ENCODE measurements at regions not wholly inside any gene's neighbourhood (a gene's known extent, or its start where the extent isn't known, plus 50 kb on each side); places are given as distances from the start of the nearest gene placed in this dataset.

- DNase-seq (ENCODE audit: low read depth, low spot score) (no peak), ATAC-seq (no peak)
- Histone ChIP-seq H3K9ac (ENCODE audit: low read length) (no peak overlapping the region), H3K27ac (ENCODE audit: low read depth, low read length) (no peak overlapping the region), H3K79me2 (ENCODE audit: insufficient read depth, low read length) (no peaks in the 10 kb centered on the region), H3K36me3 (ENCODE audit: control insufficient read depth in 1 of 2, insufficient read depth in 2 of 2, low read length in 2 of 2) (no peaks in the 10 kb centered on the region), H3K4me3 (replicated peaks in 1 of 2; ENCODE audit: low read depth in 1 of 2, low read length in 2 of 2) (no peak overlapping the region), H3K9me3 (ENCODE audit: control insufficient read depth in 1 of 2, insufficient read depth in 1 of 2, low read depth in 1 of 2, low read length in 2 of 2) (no peaks in the 10 kb centered on the region), H2AFZ (ENCODE audit: low read depth, low read length, poor library complexity, severe bottlenecking) (no peak overlapping the region), H3K4me1 (ENCODE audit: control insufficient read depth in 1 of 2, insufficient read depth in 2 of 2, low read length in 2 of 2) (no peaks in the 10 kb centered on the region), H4K20me1 (ENCODE audit: insufficient read depth) (no peaks in the 10 kb centered on the region), H3K4me2 (ENCODE audit: low read length) (no peak overlapping the region), H3K9me2 (ENCODE audit: insufficient read depth) (no peaks in the 10 kb centered on the region), H3K27me3 (ENCODE audit: insufficient read depth, low read length) (no peaks in the 10 kb centered on the region)
- intact Hi-C loops (cut with micrococcal nuclease): no loop called here
- ChIA-PET RAD21 (ENCODE audit: low non-redundant PET in 1 of 2, low total read pairs in 2 of 2, uncharacterized antibody in 2 of 2, unreplicated experiment in 2 of 2) (no interaction called here), CTCF (no interaction called here), POLR2A (no interaction called here)
- BruUV-seq (replicated peaks): no TSS peak
- no peak for TF ChIP-seq EZH2phosphoT487 (IDR thresholded peaks at IDR 0.05; ENCODE audit: borderline replicate concordance)
- no peak for TF ChIP-seq JUND (IDR thresholded peaks at IDR 0.05)
- TF ChIP-seq, protein P1, sequence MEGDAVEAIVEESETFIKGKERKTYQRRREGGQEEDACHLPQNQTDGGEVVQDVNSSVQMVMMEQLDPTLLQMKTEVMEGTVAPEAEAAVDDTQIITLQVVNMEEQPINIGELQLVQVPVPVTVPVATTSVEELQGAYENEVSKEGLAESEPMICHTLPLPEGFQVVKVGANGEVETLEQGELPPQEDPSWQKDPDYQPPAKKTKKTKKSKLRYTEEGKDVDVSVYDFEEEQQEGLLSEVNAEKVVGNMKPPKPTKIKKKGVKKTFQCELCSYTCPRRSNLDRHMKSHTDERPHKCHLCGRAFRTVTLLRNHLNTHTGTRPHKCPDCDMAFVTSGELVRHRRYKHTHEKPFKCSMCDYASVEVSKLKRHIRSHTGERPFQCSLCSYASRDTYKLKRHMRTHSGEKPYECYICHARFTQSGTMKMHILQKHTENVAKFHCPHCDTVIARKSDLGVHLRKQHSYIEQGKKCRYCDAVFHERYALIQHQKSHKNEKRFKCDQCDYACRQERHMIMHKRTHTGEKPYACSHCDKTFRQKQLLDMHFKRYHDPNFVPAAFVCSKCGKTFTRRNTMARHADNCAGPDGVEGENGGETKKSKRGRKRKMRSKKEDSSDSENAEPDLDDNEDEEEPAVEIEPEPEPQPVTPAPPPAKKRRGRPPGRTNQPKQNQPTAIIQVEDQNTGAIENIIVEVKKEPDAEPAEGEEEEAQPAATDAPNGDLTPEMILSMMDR (IDR thresholded peaks at IDR 0.05 in 2 of 3, conservative IDR thresholded peaks at IDR 0.05 in 1 of 3; ENCODE audit: borderline replicate concordance in 1 of 3, insufficient read depth in 1 of 3, low read depth in 2 of 3, low read length in 2 of 3): no peak
- no peak for TF ChIP-seq ZNF274 (IDR thresholded peaks at IDR 0.05; ENCODE audit: low read depth, low read length)
- no peak for TF ChIP-seq TCF7L2 (IDR thresholded peaks at IDR 0.05; ENCODE audit: borderline replicate concordance, extremely low read depth, insufficient read depth, insufficient read length)
- TF ChIP-seq REST (IDR thresholded peaks at IDR 0.05; ENCODE audit: low read depth): no peak
- no peak for TF ChIP-seq SRF (IDR thresholded peaks at IDR 0.05; ENCODE audit: low read depth)
- TF ChIP-seq CEBPB (IDR thresholded peaks at IDR 0.05; ENCODE audit: low read depth): no peak
- TF ChIP-seq SP1 (IDR thresholded peaks at IDR 0.05; ENCODE audit: low read depth): no peak
- TF ChIP-seq CBX3 (IDR thresholded peaks at IDR 0.05; ENCODE audit: low read depth): no peak
These were observed 126.0 kb upstream of the DPH6 start for GRCh38 chr15:35671981-35672380.

Data from HCT116 (cell line).